Naive thymus-derived CD4-positive, alpha-beta T cell (primary cell): ENCODE measurements at regions not wholly inside any gene's neighbourhood (a gene's known extent, or its start where the extent isn't known, plus 50 kb on each side); places are given as distances from the start of the nearest gene placed in this dataset.

Experiments used
- ATAC-seq: fragments of 150-1000 bp; cut with Tn5 transposase; 2 replicates; pipeline ENCODE4 v1.10.0; 2021; ENCODE audit warnings: mild to moderate bottlenecking, moderate library complexity
- CTCF ChIA-PET: fragments of 350-600 bp; sonication (Branson Sonifier 250); formaldehyde crosslinking; loops from one replicate; lab custom pipeline; 2021; ENCODE audit warnings: antibody characterized with exemption; lab: Charles Lee
- POLR2A ChIA-PET: fragments of 350-600 bp; sonication (Branson Sonifier 250); formaldehyde crosslinking; loops from one replicate; lab custom pipeline; 2021; ENCODE audit warnings: antibody characterized with exemption, inconsistent platforms; lab: Charles Lee
- DNase-seq, 9 donors: peaks; one replicate each; pipeline versions ENCODE4 v3.0.0 to v3.0.0-alpha.2; 2020 to 2022; ENCODE audit warnings: mixed read lengths in 1 of 9
- H3K27ac ChIP-seq: one replicate; pipeline ENCODE4 v1.7.0; 2013; ENCODE audit warnings: mild to moderate bottlenecking, low read depth, low read length, moderate library complexity
- H3K27me3 ChIP-seq, 2 donors: one replicate each; pipeline ENCODE4 v1.7.0; 2013; ENCODE audit warnings: low read length in 2 of 2, mild to moderate bottlenecking in 2 of 2, moderate library complexity in 2 of 2; ENCODE audit not compliant: control insufficient read depth in 2 of 2, insufficient read depth in 2 of 2
- H3K36me3 ChIP-seq, 3 experiments: 1 replicate in 2 of 3; 2 replicates in 1 of 3; pipeline ENCODE4 v1.7.0; 2013; ENCODE audit warnings: low read length in 3 of 3, mild to moderate bottlenecking in 3 of 3, moderate library complexity in 1 of 3; ENCODE audit not compliant: insufficient read depth in 3 of 3, control insufficient read depth in 2 of 3
- H3K4me1 ChIP-seq, 2 donors: one replicate each; pipeline ENCODE4 v1.7.0; 2013; ENCODE audit warnings: low read length in 2 of 2, mild to moderate bottlenecking in 2 of 2, moderate library complexity in 1 of 2; ENCODE audit not compliant: control insufficient read depth in 2 of 2, insufficient read depth in 2 of 2
- H3K4me3 ChIP-seq: 2 replicates; pipeline ENCODE4 v1.7.0; 2013; ENCODE audit warnings: mild to moderate bottlenecking, low read length
- H3K9me3 ChIP-seq, 3 experiments: 1 replicate in 2 of 3; 2 replicates in 1 of 3; pipeline ENCODE4 v1.7.0; 2013; ENCODE audit warnings: low read length in 3 of 3; ENCODE audit not compliant: control insufficient read depth in 2 of 3
- H3K27ac Mint-ChIP-seq, 9 donors: one replicate each; pipeline ENCODE4 v1.8.0; 2020 to 2022; ENCODE audit warnings: mixed read lengths in 9 of 9, mild to moderate bottlenecking in 8 of 9, moderate library complexity in 5 of 9, inconsistent platforms in 2 of 9
- H3K27me3 Mint-ChIP-seq, 5 donors: one replicate each; pipeline ENCODE4 v1.8.0; 2021 to 2022; ENCODE audit warnings: mixed read lengths in 5 of 5, mild to moderate bottlenecking in 1 of 5
- H3K36me3 Mint-ChIP-seq, 5 donors: one replicate each; pipeline ENCODE4 v1.8.0; 2020 to 2022; ENCODE audit warnings: mixed read lengths in 5 of 5, mild to moderate bottlenecking in 3 of 5, inconsistent platforms in 1 of 5
- H3K4me1 Mint-ChIP-seq, 7 donors: one replicate each; pipeline ENCODE4 v1.8.0; 2020 to 2022; ENCODE audit warnings: mixed read lengths in 7 of 7, mild to moderate bottlenecking in 3 of 7, inconsistent platforms in 1 of 7
- H3K4me3 Mint-ChIP-seq, 10 donors: one replicate each; pipeline ENCODE4 v1.8.0; 2020 to 2022; ENCODE audit warnings: mild to moderate bottlenecking in 10 of 10, mixed read lengths in 10 of 10, moderate library complexity in 6 of 10, inconsistent platforms in 2 of 10
- H3K9me3 Mint-ChIP-seq, 11 donors: one replicate each; pipeline ENCODE4 v1.8.0; 2020 to 2022; ENCODE audit warnings: mixed read lengths in 11 of 11, mild to moderate bottlenecking in 4 of 11, inconsistent platforms in 1 of 11, moderate library complexity in 1 of 11
- intact Hi-C, 2 donors: fragments of 100-400 bp; cut with micrococcal nuclease; formaldehyde crosslinking; loops; one replicate each; pipeline ENCODE4 v1.15.1; 2023

- Mint-ChIP-seq H3K4me3 (no peak overlapping the region), H3K9me3 (peaks cover 9 to 37% (median 24%) of the 10 kb centered on the region in 11 donors), H3K36me3 (peaks cover 0 to 12% (median 0%) of the 10 kb centered on the region in 5 donors), H3K4me1 (no peaks in the 10 kb centered on the region), H3K27me3 (peaks cover 0 to 4% (median 0%) of the 10 kb centered on the region in 5 donors), H3K27ac (no peak overlapping the region)
- DNase-seq: no peak
- ChIA-PET CTCF (interaction anchor here (0.8 kb wide), 1 partner anchor 27 kb away, joined by 3 read pairs; no protein-coding TSS in a partner anchor), POLR2A (no interaction called here)
- Histone ChIP-seq H3K27me3 (no peaks in the 10 kb centered on the region), H3K4me3 (no peak overlapping the region), H3K27ac (no peak overlapping the region), H3K36me3 (no peaks in the 10 kb centered on the region), H3K4me1 (no peaks in the 10 kb centered on the region), H3K9me3 (peaks cover 0 to 4% (median 0%) of the 10 kb centered on the region in 3 experiments)
- ATAC-seq: no peak
- intact Hi-C loops: no loop called here
Observed at GRCh38 chr5:97601651-97602050, 418.6 kb upstream of the RIOK2 start.

DNA sequence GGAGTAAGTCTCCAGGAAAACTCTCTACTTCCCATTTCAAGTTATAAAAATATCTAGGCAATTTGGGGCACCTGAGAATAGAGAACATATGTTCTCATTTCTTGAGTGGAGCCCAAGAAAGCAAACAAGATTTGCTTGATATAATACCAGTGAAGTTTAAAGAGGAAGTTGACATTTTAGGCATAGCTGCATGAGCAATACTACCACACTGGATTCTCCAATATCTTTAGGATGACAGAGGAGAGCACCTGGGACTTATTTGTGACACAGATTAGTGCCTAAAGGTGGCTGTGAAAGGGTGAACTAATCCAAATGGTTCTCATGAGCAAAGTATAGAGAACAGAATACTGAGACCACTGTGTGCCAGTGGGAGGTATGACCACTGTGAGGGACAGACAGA is 423.5 kb upstream of the RIOK2 start:
- Mint-ChIP-seq H3K36me3 (no peaks in the 10 kb centered on the region), H3K9me3 (peaks cover 0 to 17% (median 2%) of the 10 kb centered on the region in 11 donors), H3K27me3 (peaks cover 0 to 4% (median 0%) of the 10 kb centered on the region in 5 donors), H3K27ac (no peak overlapping the region), H3K4me1 (no peaks in the 10 kb centered on the region), H3K4me3 (no peak overlapping the region)
- intact Hi-C loops: no loop called here
- ATAC-seq (no peak), DNase-seq (no peak)
- Histone ChIP-seq H3K9me3 (no peaks in the 10 kb centered on the region), H3K36me3 (no peaks in the 10 kb centered on the region), H3K4me3 (no peak overlapping the region), H3K27me3 (no peaks in the 10 kb centered on the region), H3K27ac (no peak overlapping the region), H3K4me1 (no peaks in the 10 kb centered on the region)
- POLR2A ChIA-PET: no interaction called here
- CTCF ChIA-PET: no interaction called here

DNA sequence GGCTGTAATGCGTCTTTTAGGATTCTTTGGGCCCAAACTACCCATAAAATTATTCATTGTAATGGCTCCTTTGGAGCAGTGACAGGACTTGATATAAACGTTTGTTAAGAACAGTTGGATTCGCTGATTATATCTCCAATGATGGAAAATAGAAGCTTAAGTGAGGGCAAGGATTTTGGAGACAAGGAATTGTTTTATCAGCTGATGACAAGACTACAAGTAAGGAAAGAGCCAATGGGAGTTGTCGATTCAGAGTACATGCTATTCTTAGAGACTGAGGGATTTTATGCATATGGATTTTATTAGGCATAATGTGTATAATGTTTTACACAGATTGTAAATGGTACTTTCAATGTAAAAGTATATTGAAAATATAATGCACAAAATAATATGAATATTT is 425.5 kb upstream of the RIOK2 start:
- Histone ChIP-seq H3K36me3 (no peaks in the 10 kb centered on the region), H3K27ac (no peak overlapping the region), H3K27me3 (no peaks in the 10 kb centered on the region), H3K9me3 (no peaks in the 10 kb centered on the region), H3K4me1 (no peaks in the 10 kb centered on the region), H3K4me3 (no peak overlapping the region)
- intact Hi-C loops: no loop called here
- Mint-ChIP-seq H3K27ac (no peak overlapping the region), H3K36me3 (no peaks in the 10 kb centered on the region), H3K27me3 (peaks cover 0 to 4% (median 0%) of the 10 kb centered on the region in 5 donors), H3K4me1 (no peaks in the 10 kb centered on the region), H3K4me3 (no peak overlapping the region), H3K9me3 (peaks cover 0 to 12% (median 0%) of the 10 kb centered on the region in 11 donors)
- no peak for ATAC-seq
- DNase-seq: no peak
- ChIA-PET POLR2A (no interaction called here), CTCF (no interaction called here)

- ATAC-seq: no peak
- peaks cover 0 to 17% (median 0%) of the 10 kb centered on the region in 5 donors for H3K27me3 Mint-ChIP-seq
- no peaks in the 10 kb centered on the region for H3K36me3 Mint-ChIP-seq
- Histone ChIP-seq H3K4me1 (no peaks in the 10 kb centered on the region), H3K27ac (no peak overlapping the region), H3K9me3 (no peaks in the 10 kb centered on the region), H3K27me3 (no peaks in the 10 kb centered on the region), H3K4me3 (no peak overlapping the region), H3K36me3 (no peaks in the 10 kb centered on the region)
- ChIA-PET CTCF (no interaction called here), POLR2A (no interaction called here)
- no peak for DNase-seq
- intact Hi-C loops: no loop called here
- peaks cover 0 to 17% (median 3%) of the 10 kb centered on the region in 11 donors for H3K9me3 Mint-ChIP-seq
- H3K4me1 Mint-ChIP-seq: no peaks in the 10 kb centered on the region
- H3K27ac Mint-ChIP-seq: no peak overlapping the region
- H3K4me3 Mint-ChIP-seq: no peak overlapping the region
Observed at GRCh38 chr5:97618721-97619120, 435.7 kb upstream of the RIOK2 start.

DNA sequence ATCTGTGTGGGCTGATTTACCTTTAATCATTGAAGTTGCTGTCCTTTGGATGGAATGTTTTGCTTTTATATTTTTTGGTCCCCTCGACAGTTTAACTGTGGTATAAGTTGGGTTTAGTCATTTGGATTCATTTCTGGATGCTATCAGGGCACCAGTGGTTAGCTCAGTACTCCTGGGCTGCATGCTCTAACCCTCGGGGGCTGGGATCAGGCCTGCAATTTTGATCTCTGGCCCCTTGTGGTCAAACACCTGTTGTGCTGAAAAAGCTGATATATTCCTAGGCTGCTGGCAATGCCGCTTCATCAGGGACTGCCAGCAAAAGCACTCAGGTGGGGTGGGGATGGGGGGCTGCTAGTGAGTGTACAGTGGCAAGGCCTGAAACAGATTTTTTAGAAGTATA is 440.4 kb upstream of the RIOK2 start:
- ATAC-seq: no peak
- intact Hi-C loops: no loop called here
- CTCF ChIA-PET: no interaction called here

DNA sequence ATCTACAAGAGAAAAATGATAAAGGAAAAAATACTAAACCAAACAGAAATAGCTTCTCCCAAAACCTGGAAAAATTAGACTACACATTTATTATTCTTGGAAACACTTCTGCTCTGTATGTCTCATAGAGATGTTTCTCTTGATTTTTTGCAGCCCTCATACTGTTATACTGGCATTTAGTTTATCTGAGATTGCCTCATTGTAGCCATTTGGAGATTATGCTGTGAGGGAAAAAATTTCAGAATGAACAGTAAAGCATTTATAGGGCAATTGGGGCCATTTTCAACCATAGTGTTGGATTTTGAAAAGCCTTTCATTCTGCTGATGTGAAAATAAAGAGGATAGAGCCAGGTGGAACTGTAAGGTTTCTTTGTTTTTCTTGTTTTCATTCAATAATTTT is 441.8 kb upstream of the RIOK2 start:
- Mint-ChIP-seq H3K4me3 (no peak overlapping the region), H3K27me3 (peaks cover 0 to 21% (median 0%) of the 10 kb centered on the region in 5 donors), H3K36me3 (no peaks in the 10 kb centered on the region)

More for the DNA sequence above, 440.4 kb upstream of the RIOK2 start:
- peaks cover 0 to 17% (median 0%) of the 10 kb centered on the region in 5 donors for H3K27me3 Mint-ChIP-seq
- Histone ChIP-seq H3K27ac (no peak overlapping the region), H3K4me3 (no peak overlapping the region), H3K36me3 (no peaks in the 10 kb centered on the region), H3K9me3 (no peaks in the 10 kb centered on the region), H3K4me1 (no peaks in the 10 kb centered on the region), H3K27me3 (no peaks in the 10 kb centered on the region)
- no peak overlapping the region for H3K27ac Mint-ChIP-seq
- no peak overlapping the region for H3K4me3 Mint-ChIP-seq
- no peaks in the 10 kb centered on the region for H3K36me3 Mint-ChIP-seq
- H3K9me3 Mint-ChIP-seq: peaks cover 0 to 17% (median 1%) of the 10 kb centered on the region in 11 donors
- no peaks in the 10 kb centered on the region for H3K4me1 Mint-ChIP-seq
- POLR2A ChIA-PET: no interaction called here
- DNase-seq: no peak

GRCh38 chr5:97627272-97627671 is 444.2 kb upstream of the RIOK2 start:
- DNase-seq: no peak
- ChIA-PET POLR2A (no interaction called here), CTCF (no interaction called here)
- no peak overlapping the region for H3K27ac ChIP-seq
- H3K4me3 ChIP-seq: no peak overlapping the region
- H3K27me3 ChIP-seq: no peaks in the 10 kb centered on the region
- intact Hi-C loops: no loop called here
- H3K4me1 ChIP-seq: no peaks in the 10 kb centered on the region
- no peak for ATAC-seq
- no peaks in the 10 kb centered on the region for H3K9me3 ChIP-seq
- peaks cover 0 to 6% (median 5%) of the 10 kb centered on the region in 11 donors for H3K9me3 Mint-ChIP-seq
- no peak overlapping the region for H3K27ac Mint-ChIP-seq
- no peaks in the 10 kb centered on the region for H3K36me3 Mint-ChIP-seq
- H3K36me3 ChIP-seq: no peaks in the 10 kb centered on the region
- H3K27me3 Mint-ChIP-seq: peaks cover 0 to 11% (median 0%) of the 10 kb centered on the region in 5 donors
- no peak overlapping the region for H3K4me3 Mint-ChIP-seq
- H3K4me1 Mint-ChIP-seq: no peaks in the 10 kb centered on the region

More for the DNA sequence above, 441.8 kb upstream of the RIOK2 start:
- H3K36me3 ChIP-seq: no peaks in the 10 kb centered on the region
- no peaks in the 10 kb centered on the region for H3K27me3 ChIP-seq
- Mint-ChIP-seq H3K27ac (no peak overlapping the region), H3K4me1 (no peaks in the 10 kb centered on the region), H3K9me3 (peaks cover 0 to 6% (median 0%) of the 10 kb centered on the region in 11 donors)
- DNase-seq (no peak), ATAC-seq (no peak)
- no peak overlapping the region for H3K27ac ChIP-seq
- no peaks in the 10 kb centered on the region for H3K4me1 ChIP-seq
- intact Hi-C loops: no loop called here
- POLR2A ChIA-PET: no interaction called here
- no peak overlapping the region for H3K4me3 ChIP-seq
- no peaks in the 10 kb centered on the region for H3K9me3 ChIP-seq
- CTCF ChIA-PET: no interaction called here
